ENCODE measurements at regions not wholly inside any gene's neighbourhood (a gene's known extent, or its start where the extent isn't known, plus 50 kb on each side); places are given as distances from the start of the nearest gene placed in this dataset.

DNA sequence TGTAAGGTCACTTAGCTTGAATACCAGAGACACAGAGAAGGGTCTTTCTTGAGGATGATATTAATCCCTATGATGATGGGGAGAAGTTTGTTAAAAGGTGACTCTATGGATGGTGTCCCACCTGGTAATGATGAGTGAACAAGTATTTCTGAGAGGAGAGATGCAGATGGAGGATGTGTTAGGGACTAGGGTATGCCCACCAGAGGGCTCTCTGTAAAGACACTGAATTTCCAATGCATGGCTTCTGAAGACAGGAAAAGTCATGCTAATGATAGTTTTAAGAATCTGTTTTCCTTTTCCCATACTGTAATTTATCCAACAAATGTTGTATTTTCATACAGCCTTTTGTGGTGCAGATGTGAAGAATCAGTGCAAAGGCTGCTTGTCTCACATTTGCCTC lies 1250.9 kb upstream of the CELF2 start:
- TF ChIP-seq, protein P1, sequence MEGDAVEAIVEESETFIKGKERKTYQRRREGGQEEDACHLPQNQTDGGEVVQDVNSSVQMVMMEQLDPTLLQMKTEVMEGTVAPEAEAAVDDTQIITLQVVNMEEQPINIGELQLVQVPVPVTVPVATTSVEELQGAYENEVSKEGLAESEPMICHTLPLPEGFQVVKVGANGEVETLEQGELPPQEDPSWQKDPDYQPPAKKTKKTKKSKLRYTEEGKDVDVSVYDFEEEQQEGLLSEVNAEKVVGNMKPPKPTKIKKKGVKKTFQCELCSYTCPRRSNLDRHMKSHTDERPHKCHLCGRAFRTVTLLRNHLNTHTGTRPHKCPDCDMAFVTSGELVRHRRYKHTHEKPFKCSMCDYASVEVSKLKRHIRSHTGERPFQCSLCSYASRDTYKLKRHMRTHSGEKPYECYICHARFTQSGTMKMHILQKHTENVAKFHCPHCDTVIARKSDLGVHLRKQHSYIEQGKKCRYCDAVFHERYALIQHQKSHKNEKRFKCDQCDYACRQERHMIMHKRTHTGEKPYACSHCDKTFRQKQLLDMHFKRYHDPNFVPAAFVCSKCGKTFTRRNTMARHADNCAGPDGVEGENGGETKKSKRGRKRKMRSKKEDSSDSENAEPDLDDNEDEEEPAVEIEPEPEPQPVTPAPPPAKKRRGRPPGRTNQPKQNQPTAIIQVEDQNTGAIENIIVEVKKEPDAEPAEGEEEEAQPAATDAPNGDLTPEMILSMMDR (IDR thresholded peaks at IDR 0.05; ENCODE audit: low read depth, low read length, poor library complexity, severe bottlenecking): no peak
- no peak for TF ChIP-seq EZH2phosphoT487 (IDR thresholded peaks at IDR 0.05; ENCODE audit: borderline replicate concordance, low read length)

All from DOHH2 (cell line).